ENCODE measurements at regions not wholly inside any gene's neighbourhood (a gene's known extent, or its start where the extent isn't known, plus 50 kb on each side); places are given as distances from the start of the nearest gene placed in this dataset.
"Not testable (repeated sequence)": the region's sequence is repeated elsewhere in the genome, so short reads cannot be mapped to it uniquely, and the experiment has no call there.

DNA sequence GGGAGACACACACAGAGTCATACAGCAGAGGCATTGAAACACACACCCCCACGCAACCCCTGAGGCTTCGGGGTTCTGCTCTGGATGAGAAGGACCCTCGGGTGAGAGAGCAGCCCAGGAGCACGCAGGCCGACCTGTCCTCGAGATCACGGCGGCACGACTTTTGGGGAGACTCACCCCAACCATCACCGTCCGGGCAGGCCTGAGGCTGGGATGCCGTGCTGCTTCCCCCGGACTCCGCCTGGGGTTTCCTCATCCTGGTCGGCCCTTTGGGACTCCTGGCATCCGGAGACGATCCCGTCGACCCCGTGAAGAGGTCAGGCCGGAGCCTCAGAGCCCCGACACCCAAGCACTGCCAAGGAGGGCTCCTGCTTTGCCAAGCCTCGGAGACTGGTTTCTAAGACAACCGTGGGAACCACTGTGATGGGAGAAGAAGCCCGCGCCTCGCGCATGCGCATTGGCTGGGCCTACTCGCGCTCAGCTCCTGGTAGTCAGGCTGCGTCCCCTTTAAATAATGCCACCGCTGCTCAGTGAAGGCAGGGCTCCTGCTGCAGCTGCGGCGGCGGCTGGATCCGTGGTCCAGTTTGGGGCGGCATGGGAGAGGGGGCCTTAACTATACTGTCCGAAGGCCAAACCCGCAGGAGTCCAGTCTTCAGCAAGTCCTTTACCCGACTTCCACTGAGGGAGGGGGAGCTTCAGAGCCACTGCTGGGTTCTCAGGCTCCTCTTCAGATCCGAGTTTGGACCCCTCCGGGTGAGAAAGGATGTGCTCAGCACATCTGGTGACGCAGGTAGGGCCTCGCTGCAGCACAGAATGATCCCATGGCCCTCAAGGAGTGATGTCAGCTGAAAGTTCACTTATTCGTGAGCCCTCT, 171.4 kb upstream of the ZNF337 start:
- no peaks in the 10 kb centered on the region for H3K9me3 ChIP-seq (ENCODE audit: low read length)
- no peak overlapping the region for H2AFZ ChIP-seq (ENCODE audit: low read depth, low read length)
- no peaks in the 10 kb centered on the region for H3K79me2 ChIP-seq (replicated peaks; ENCODE audit: insufficient read depth, low read length)
- H3K4me2 ChIP-seq (ENCODE audit: low read length), result no peak overlapping the region
- no peak overlapping the region for H3K27ac ChIP-seq (ENCODE audit: low read length)
- no peak overlapping the region for H3K9ac ChIP-seq (ENCODE audit: low read length)
- TF ChIP-seq EP300 (conservative IDR thresholded peaks at IDR 0.05; ENCODE audit: poor library complexity, severe bottlenecking), result no peak
- no peak for TF ChIP-seq EZH2 (IDR thresholded peaks at IDR 0.05; ENCODE audit: borderline replicate concordance, insufficient read depth, low read length, poor library complexity, severe bottlenecking)
- no peak for TF ChIP-seq POLR2AphosphoS5 (IDR thresholded peaks at IDR 0.05)
- H3K9me2 ChIP-seq (ENCODE audit: insufficient read depth, low read length), result no peaks in the 10 kb centered on the region
- no peaks in the 10 kb centered on the region for H3K36me3 ChIP-seq (ENCODE audit: insufficient read depth, low read length)
- H3K4me3 ChIP-seq (ENCODE audit: low read length), result peak overlapping the region; percentile 50
- no peaks in the 10 kb centered on the region for H3F3A ChIP-seq (ENCODE audit: insufficient read depth, low read length, poor library complexity, severe bottlenecking)
- H3K27me3 ChIP-seq (ENCODE audit: insufficient read depth, low read depth, low read length), result no peaks in the 10 kb centered on the region
- no peaks in the 10 kb centered on the region for H4K20me1 ChIP-seq (ENCODE audit: insufficient read depth)

DNA sequence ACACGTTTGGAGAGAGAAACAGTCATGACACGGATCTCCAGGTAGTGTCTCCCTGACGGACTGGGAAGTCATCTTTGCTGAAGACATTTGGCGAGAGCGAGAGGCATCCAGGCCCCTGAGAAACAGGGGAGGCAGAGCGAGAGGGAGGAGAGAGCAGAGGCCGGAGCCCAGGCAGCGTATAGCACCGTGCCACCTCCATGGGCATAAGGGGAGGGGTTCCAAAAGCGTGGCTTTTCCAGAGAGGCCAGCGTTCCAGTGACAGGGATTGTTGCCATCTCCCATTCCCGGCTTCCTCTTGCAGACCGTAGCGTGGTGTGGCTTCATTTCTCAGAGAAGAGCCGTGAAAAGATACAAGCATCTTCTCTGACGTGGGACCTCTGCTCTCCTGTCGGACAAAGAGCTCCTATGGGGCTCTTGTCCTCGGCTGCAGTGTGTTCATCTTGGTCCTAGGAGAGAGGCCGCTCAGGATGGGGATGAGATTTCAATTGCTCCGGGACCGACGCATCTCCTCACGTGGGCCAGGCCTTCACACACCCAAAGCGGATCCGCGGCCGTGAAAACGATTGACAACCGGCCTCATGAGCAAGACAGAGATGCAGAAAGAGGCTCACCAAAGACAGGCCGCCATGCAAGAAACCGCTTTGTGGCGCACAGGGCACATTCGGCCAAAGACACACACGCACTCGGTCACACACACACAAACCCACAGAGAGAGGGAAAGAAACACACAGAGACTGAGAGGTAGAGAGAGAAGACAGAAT, 170.5 kb upstream of the ZNF337 start:
- not testable (repeated sequence) for H3K4me2 ChIP-seq (ENCODE audit: low read length); H3K27me3 ChIP-seq (ENCODE audit: insufficient read depth, low read depth, low read length); H3K79me2 ChIP-seq (replicated peaks; ENCODE audit: insufficient read depth, low read length); H3K9ac ChIP-seq (ENCODE audit: low read length); H3K27ac ChIP-seq (ENCODE audit: low read length); H3K36me3 ChIP-seq (ENCODE audit: insufficient read depth, low read length); H3K4me3 ChIP-seq (ENCODE audit: low read length); H2AFZ ChIP-seq (ENCODE audit: low read depth, low read length); H4K20me1 ChIP-seq (ENCODE audit: insufficient read depth); H3K9me3 ChIP-seq (ENCODE audit: low read length); H3F3A ChIP-seq (ENCODE audit: insufficient read depth, low read length, poor library complexity, severe bottlenecking); H3K9me2 ChIP-seq (ENCODE audit: insufficient read depth, low read length)

DNA sequence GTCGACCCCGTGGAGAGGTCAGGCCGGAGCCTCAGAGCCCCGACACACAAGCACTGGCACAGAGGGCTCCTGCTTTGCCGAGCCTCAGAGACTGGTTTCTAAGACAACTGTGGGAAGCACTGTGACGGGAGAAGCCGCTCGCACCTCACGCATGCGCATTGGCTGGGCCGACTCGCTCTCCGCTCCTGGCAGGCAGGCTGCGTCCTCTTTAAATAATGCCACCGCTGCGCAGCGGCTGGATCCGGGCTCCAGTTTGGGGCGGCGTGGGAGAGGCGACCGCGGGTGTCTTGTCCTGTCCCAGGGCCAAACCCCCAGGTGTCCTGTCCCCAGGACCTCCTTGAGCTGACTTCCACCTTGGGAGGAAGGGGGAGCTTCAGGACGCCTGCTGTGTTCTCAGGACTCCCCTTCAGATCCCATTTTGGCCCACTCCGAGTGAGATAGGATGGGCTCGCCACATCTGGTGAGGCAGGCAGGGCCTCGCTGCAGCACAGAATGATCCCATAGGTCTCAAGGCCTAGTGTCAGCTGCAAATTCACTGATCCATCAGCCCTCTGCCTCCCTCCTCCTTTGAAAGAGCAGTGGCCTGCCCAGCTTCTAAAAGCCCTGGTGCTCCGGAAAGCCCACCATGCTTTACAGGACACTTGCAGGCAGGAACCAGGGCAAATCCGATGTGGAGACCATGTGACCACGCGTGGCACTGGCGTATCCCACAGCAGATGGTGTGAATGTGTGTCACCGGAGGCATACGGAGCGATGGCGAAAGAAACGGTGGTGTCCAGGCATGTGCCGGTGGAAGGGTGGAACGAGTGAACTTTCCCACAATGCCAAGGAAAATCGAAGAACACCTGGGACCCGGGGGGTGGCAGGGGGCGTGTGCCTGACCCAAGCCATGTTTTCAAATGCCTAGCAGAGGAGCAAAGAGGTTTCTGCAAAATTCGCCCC, 169.3 kb upstream of the ZNF337 start:
- Histone ChIP-seq H3K79me2 (replicated peaks; ENCODE audit: insufficient read depth, low read length) (no peaks in the 10 kb centered on the region), H3K27ac (ENCODE audit: low read length) (no peak overlapping the region), H3K9me2 (ENCODE audit: insufficient read depth, low read length) (no peaks in the 10 kb centered on the region), H3K27me3 (ENCODE audit: insufficient read depth, low read depth, low read length) (no peaks in the 10 kb centered on the region), H3K4me3 (ENCODE audit: low read length) (peak overlapping the region; percentile 58), H2AFZ (ENCODE audit: low read depth, low read length) (no peak overlapping the region), H3K9me3 (ENCODE audit: low read length) (no peaks in the 10 kb centered on the region), H3K4me2 (ENCODE audit: low read length) (no peak overlapping the region), H3F3A (ENCODE audit: insufficient read depth, low read length, poor library complexity, severe bottlenecking) (no peaks in the 10 kb centered on the region), H4K20me1 (ENCODE audit: insufficient read depth) (no peaks in the 10 kb centered on the region), H3K9ac (ENCODE audit: low read length) (peak overlapping the region; percentile 26), H3K36me3 (ENCODE audit: insufficient read depth, low read length) (no peaks in the 10 kb centered on the region)
- TF ChIP-seq EP300 (conservative IDR thresholded peaks at IDR 0.05; ENCODE audit: poor library complexity, severe bottlenecking) (no peak), SMC3 (conservative IDR thresholded peaks at IDR 0.05; ENCODE audit: poor library complexity) (no peak), RAD21 (conservative IDR thresholded peaks at IDR 0.05) (no peak), MXI1 (conservative IDR thresholded peaks at IDR 0.05; ENCODE audit: poor library complexity, severe bottlenecking) (no peak), EZH2 (IDR thresholded peaks at IDR 0.05; ENCODE audit: borderline replicate concordance, insufficient read depth, low read length, poor library complexity, severe bottlenecking) (no peak), POLR2AphosphoS5 (IDR thresholded peaks at IDR 0.05) (no peak), TAF1 (IDR thresholded peaks at IDR 0.05; ENCODE audit: low read depth) (no peak)
- TF ChIP-seq, protein P1, sequence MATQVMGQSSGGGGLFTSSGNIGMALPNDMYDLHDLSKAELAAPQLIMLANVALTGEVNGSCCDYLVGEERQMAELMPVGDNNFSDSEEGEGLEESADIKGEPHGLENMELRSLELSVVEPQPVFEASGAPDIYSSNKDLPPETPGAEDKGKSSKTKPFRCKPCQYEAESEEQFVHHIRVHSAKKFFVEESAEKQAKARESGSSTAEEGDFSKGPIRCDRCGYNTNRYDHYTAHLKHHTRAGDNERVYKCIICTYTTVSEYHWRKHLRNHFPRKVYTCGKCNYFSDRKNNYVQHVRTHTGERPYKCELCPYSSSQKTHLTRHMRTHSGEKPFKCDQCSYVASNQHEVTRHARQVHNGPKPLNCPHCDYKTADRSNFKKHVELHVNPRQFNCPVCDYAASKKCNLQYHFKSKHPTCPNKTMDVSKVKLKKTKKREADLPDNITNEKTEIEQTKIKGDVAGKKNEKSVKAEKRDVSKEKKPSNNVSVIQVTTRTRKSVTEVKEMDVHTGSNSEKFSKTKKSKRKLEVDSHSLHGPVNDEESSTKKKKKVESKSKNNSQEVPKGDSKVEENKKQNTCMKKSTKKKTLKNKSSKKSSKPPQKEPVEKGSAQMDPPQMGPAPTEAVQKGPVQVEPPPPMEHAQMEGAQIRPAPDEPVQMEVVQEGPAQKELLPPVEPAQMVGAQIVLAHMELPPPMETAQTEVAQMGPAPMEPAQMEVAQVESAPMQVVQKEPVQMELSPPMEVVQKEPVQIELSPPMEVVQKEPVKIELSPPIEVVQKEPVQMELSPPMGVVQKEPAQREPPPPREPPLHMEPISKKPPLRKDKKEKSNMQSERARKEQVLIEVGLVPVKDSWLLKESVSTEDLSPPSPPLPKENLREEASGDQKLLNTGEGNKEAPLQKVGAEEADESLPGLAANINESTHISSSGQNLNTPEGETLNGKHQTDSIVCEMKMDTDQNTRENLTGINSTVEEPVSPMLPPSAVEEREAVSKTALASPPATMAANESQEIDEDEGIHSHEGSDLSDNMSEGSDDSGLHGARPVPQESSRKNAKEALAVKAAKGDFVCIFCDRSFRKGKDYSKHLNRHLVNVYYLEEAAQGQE (IDR thresholded peaks at IDR 0.05; ENCODE audit: borderline replicate concordance), result no peak
- TF ChIP-seq, protein P2, sequence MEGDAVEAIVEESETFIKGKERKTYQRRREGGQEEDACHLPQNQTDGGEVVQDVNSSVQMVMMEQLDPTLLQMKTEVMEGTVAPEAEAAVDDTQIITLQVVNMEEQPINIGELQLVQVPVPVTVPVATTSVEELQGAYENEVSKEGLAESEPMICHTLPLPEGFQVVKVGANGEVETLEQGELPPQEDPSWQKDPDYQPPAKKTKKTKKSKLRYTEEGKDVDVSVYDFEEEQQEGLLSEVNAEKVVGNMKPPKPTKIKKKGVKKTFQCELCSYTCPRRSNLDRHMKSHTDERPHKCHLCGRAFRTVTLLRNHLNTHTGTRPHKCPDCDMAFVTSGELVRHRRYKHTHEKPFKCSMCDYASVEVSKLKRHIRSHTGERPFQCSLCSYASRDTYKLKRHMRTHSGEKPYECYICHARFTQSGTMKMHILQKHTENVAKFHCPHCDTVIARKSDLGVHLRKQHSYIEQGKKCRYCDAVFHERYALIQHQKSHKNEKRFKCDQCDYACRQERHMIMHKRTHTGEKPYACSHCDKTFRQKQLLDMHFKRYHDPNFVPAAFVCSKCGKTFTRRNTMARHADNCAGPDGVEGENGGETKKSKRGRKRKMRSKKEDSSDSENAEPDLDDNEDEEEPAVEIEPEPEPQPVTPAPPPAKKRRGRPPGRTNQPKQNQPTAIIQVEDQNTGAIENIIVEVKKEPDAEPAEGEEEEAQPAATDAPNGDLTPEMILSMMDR (IDR thresholded peaks at IDR 0.05; ENCODE audit: poor library complexity, severe bottlenecking), result no peak
